Liver (tissue), 2 donors: ENCODE measurements at regions not wholly inside any gene's neighbourhood (a gene's known extent, or its start where the extent isn't known, plus 50 kb on each side); places are given as distances from the start of the nearest gene placed in this dataset.

Experiments
- CTCF ChIP-seq: fragments of 150-350 bp; IDR thresholded peaks from 2 replicates; pipeline ENCODE4 v1.5.1; 2017; ENCODE audit warnings: improper control_type of control experiment, low read depth, low read length; ENCODE audit not compliant: missing input control
- MAX ChIP-seq: IDR thresholded peaks from 2 replicates; pipeline ENCODE4 v1.6.1; 2016; ENCODE audit warnings: antibody characterized with exemption
- ZBTB33 ChIP-seq: IDR thresholded peaks from 2 replicates; pipeline ENCODE4 v1.6.1; 2016; ENCODE audit warnings: antibody characterized with exemption
- donor health status: healthy.

GRCh38 chr14:54109521-54110120 lies 153.0 kb upstream of the BMP4 start:
- TF ChIP-seq CTCF: no peak
- no peak for TF ChIP-seq MAX
- no peak for TF ChIP-seq ZBTB33
